MCF 10A (cell line): ENCODE measurements at regions not wholly inside any gene's neighbourhood (a gene's known extent, or its start where the extent isn't known, plus 50 kb on each side); places are given as distances from the start of the nearest gene placed in this dataset.

Experiments
- BruUV-seq: library from RNA; stranded (reverse); fragments of 400-500 nt; replicated peaks from 2 replicates; lab custom pipeline; 2021; lab: Mats Ljungman, UMichigan
- CTCF ChIA-PET: fragments of 300-600 bp; sonication (Branson Sonifier 250); formaldehyde crosslinking; extraction: SDS; loops from one replicate; lab custom pipeline; 2021; ENCODE audit warnings: antibody characterized with exemption, inconsistent platforms; lab: Yijun Ruan, JAX
- POLR2A ChIA-PET: fragments of 300-600, 350-650 bp; sonication (Branson Sonifier 250); formaldehyde crosslinking; extraction: SDS; loops from one replicate; lab custom pipeline; 2020; ENCODE audit warnings: antibody characterized with exemption, inconsistent platforms; lab: Yijun Ruan, JAX
- DNase-seq: peaks from one replicate; pipeline ENCODE4 v3.0.0-alpha.2; 2018; ENCODE audit not compliant: unreplicated experiment
- H3K27ac Mint-ChIP-seq: one replicate; pipeline ENCODE4 v1.8.0; 2022; ENCODE audit warnings: mild to moderate bottlenecking, low read depth, mixed read lengths; ENCODE audit not compliant: unreplicated experiment
- H3K27me3 Mint-ChIP-seq: one replicate; pipeline ENCODE4 v1.8.0; 2022; ENCODE audit warnings: mixed read lengths; ENCODE audit not compliant: insufficient read depth, unreplicated experiment
- H3K36me3 Mint-ChIP-seq: one replicate; pipeline ENCODE4 v1.8.0; 2022; ENCODE audit warnings: mild to moderate bottlenecking, moderate library complexity, mixed read lengths; ENCODE audit not compliant: insufficient read depth, unreplicated experiment
- H3K4me1 Mint-ChIP-seq: one replicate; pipeline ENCODE4 v1.8.0; 2022; ENCODE audit warnings: mixed read lengths; ENCODE audit not compliant: insufficient read depth, unreplicated experiment
- H3K4me3 Mint-ChIP-seq: one replicate; pipeline ENCODE4 v1.8.0; 2022; ENCODE audit warnings: mild to moderate bottlenecking, moderate library complexity, mixed read lengths; ENCODE audit not compliant: unreplicated experiment
- H3K9me3 Mint-ChIP-seq: one replicate; pipeline ENCODE4 v1.8.0; 2022; ENCODE audit warnings: mixed read lengths; ENCODE audit not compliant: unreplicated experiment
- intact Hi-C: fragments of 100-400 bp; cut with micrococcal nuclease; formaldehyde crosslinking; loops from 2 replicates; pipeline ENCODE4 v1.14.1; 2022
- TF ChIP-seq, protein P1 (sequence below): fragments of 200-600 bp; IDR thresholded peaks from one replicate; pipeline ENCODE4 v1.8.0; 2022; ENCODE audit warnings: antibody characterized with exemption, mild to moderate bottlenecking; ENCODE audit not compliant: unreplicated experiment

DNA sequence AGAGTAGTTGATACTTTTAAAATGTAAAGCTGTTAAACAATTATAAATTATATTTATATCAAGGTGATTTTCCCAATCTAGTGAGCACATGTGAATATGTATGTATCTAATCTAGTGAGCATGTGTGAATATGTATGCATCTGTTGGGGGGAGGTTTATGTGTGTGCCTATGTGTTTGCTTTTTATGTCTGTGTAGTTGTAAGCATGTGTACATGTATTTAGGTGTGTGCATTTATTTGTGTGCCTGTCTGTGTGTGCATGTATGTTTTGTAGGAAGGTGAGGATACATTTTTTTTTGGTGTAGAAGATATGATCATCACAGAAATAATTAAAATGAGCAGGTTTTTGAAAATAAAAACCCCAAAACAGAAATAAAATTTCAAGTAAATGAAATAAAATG is 318.9 kb upstream of the CHRM3 start:
- no peaks in the 10 kb centered on the region for H3K27me3 Mint-ChIP-seq

DNA sequence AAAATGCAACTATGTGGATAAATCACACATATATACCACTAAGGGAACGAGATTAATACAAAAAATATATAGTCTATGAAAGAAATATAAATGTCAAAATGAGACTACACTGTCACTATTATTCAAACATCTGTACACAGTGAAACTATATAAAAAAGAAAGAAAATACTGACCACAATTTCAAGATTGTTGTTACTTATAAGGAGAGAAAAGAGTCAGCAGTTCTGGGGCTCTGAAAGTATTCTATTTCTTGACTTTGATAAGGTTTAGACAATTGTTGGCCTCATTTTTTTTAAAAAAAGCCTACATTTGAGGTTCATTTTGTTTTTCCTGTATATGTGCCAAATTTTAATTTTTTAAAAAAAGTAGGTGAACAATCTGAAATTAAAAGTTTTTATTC is 319.3 kb upstream of the CHRM3 start:
- ChIA-PET POLR2A (no interaction called here), CTCF (interaction anchor here (0.6 kb wide), 2 partner anchors 72 to 182 kb away, joined by 3 to 4 read pairs; no protein-coding TSS in a partner anchor)
- Mint-ChIP-seq H3K4me3 (no peak overlapping the region), H3K27me3 (no peaks in the 10 kb centered on the region), H3K36me3 (no peaks in the 10 kb centered on the region), H3K27ac (no peak overlapping the region), H3K4me1 (no peaks in the 10 kb centered on the region), H3K9me3 (no peaks in the 10 kb centered on the region)
- BruUV-seq: no TSS peak
- intact Hi-C loops: no loop called here
- DNase-seq: no peak
- TF ChIP-seq, protein P1, sequence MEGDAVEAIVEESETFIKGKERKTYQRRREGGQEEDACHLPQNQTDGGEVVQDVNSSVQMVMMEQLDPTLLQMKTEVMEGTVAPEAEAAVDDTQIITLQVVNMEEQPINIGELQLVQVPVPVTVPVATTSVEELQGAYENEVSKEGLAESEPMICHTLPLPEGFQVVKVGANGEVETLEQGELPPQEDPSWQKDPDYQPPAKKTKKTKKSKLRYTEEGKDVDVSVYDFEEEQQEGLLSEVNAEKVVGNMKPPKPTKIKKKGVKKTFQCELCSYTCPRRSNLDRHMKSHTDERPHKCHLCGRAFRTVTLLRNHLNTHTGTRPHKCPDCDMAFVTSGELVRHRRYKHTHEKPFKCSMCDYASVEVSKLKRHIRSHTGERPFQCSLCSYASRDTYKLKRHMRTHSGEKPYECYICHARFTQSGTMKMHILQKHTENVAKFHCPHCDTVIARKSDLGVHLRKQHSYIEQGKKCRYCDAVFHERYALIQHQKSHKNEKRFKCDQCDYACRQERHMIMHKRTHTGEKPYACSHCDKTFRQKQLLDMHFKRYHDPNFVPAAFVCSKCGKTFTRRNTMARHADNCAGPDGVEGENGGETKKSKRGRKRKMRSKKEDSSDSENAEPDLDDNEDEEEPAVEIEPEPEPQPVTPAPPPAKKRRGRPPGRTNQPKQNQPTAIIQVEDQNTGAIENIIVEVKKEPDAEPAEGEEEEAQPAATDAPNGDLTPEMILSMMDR: no peak

More for the DNA sequence above, 318.9 kb upstream of the CHRM3 start:
- POLR2A ChIA-PET: interaction anchor here (1.8 kb wide), 1 partner anchor 11 kb away, joined by 5 read pairs; no protein-coding TSS in a partner anchor
- TF ChIP-seq, protein P1: no peak
- Mint-ChIP-seq H3K36me3 (no peaks in the 10 kb centered on the region), H3K9me3 (no peaks in the 10 kb centered on the region), H3K4me3 (no peak overlapping the region), H3K4me1 (no peaks in the 10 kb centered on the region), H3K27ac (no peak overlapping the region)
- CTCF ChIA-PET: interaction anchor here (0.6 to 0.7 kb wide), 3 partner anchors 9 to 182 kb away, joined by 3 to 5 read pairs (median 4); no protein-coding TSS in a partner anchor
- DNase-seq: no peak
- BruUV-seq: no TSS peak
- intact Hi-C loops: no loop called here

DNA sequence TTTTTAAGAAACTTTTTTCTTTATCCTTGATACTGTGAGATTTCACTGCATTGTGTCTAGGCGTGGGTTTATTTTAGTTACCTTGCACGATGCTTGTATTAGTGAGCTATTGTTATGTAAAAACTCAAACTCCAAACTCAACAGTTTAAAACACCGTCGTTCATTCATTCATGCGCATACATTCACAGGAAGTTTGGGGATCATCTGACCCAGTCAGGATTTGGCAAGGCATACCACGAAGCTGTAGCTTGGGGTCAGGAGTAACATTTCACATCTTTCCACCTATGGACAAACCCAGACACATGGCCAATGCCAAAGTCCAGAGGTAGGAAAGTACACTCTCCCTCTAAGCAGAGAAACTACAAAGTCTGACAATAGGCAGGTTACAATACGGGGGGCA is 324.6 kb upstream of the CHRM3 start:
- no peak for DNase-seq
- intact Hi-C loops: no loop called here
- Mint-ChIP-seq H3K9me3 (no peaks in the 10 kb centered on the region), H3K4me3 (no peak overlapping the region), H3K36me3 (no peaks in the 10 kb centered on the region), H3K4me1 (no peaks in the 10 kb centered on the region), H3K27me3 (no peaks in the 10 kb centered on the region), H3K27ac (no peak overlapping the region)
- TF ChIP-seq, protein P1: no peak
- no TSS peak for BruUV-seq
- ChIA-PET POLR2A (no interaction called here), CTCF (interaction anchor here (0.5 to 1.3 kb wide), 4 partner anchors 9 to 1198 kb away, joined by 3 to 4 read pairs (median 4); no protein-coding TSS in a partner anchor)

DNA sequence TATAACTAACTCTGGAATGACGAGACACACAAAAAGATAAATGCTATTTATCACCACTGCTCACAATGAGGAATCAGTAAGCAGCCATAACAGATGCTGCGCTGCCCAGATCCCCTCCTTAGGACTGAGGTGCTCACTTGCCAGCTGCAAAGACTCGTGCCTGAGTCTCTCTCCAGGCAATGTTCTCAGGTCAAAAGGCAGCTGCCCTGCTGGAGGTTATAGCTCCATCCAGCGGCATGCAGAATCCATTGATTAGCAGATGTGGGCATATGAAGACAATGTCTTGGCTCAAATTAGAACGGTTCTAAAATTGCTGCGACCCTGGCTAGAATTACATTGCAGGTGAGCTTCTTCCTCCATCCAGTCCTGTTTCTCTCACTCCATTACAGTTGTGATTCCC is 328.2 kb upstream of the CHRM3 start:
- no TSS peak for BruUV-seq

More for the DNA sequence above, 328.2 kb upstream of the CHRM3 start:
- Mint-ChIP-seq H3K4me1 (no peaks in the 10 kb centered on the region), H3K4me3 (no peak overlapping the region), H3K36me3 (no peaks in the 10 kb centered on the region), H3K27ac (no peak overlapping the region), H3K27me3 (no peaks in the 10 kb centered on the region), H3K9me3 (peaks cover 20% of the 10 kb centered on the region)
- TF ChIP-seq, protein P1: no peak
- POLR2A ChIA-PET: interaction anchor here (1.0 kb wide), 1 partner anchor 11 kb away, joined by 4 read pairs; no protein-coding TSS in a partner anchor
- no peak for DNase-seq
- CTCF ChIA-PET: interaction anchor here (0.7 to 0.8 kb wide), 3 partner anchors 10 to 687 kb away, joined by 3 to 5 read pairs (median 3); no protein-coding TSS in a partner anchor
- intact Hi-C loops: no loop called here
